Skin of body (tissue), 1 donor: ENCODE measurements at regions not wholly inside any gene's neighbourhood (a gene's known extent, or its start where the extent isn't known, plus 50 kb on each side); places are given as distances from the start of the nearest gene placed in this dataset.

Experiments
- DNase-seq: peaks from one replicate; lab custom pipeline; 2025; lab: John Stamatoyannopoulos, UW

GRCh38 chr2:136215908-136216472, 98.0 kb upstream of the CXCR4 start:
- no peak for DNase-seq

GRCh38 chr2:136215449-136215848, 97.5 kb upstream of the CXCR4 start:
- no peak for DNase-seq

GRCh38 chr2:136214307-136215200, 96.6 kb upstream of the CXCR4 start:
- no peak for DNase-seq

GRCh38 chr2:136213836-136214235, 95.9 kb upstream of the CXCR4 start:
- no peak for DNase-seq

- no peak for DNase-seq
These were observed 94.8 kb upstream of the CXCR4 start for GRCh38 chr2:136212426-136213378.

GRCh38 chr2:136211701-136212100, 93.8 kb upstream of the CXCR4 start:
- DNase-seq: no peak

- DNase-seq: no peak
These were observed 92.9 kb upstream of the CXCR4 start for GRCh38 chr2:136210822-136211221.

- DNase-seq: no peak
These were observed 92.5 kb upstream of the CXCR4 start for GRCh38 chr2:136210455-136210805.

GRCh38 chr2:136209561-136210454, 91.9 kb upstream of the CXCR4 start:
- no peak for DNase-seq

GRCh38 chr2:136208682-136209420, 90.9 kb upstream of the CXCR4 start:
- DNase-seq: no peak

- DNase-seq: no peak
These were observed 89.7 kb upstream of the CXCR4 start for GRCh38 chr2:136207665-136208064.

- no peak for DNase-seq
These were observed 89.2 kb upstream of the CXCR4 start for GRCh38 chr2:136207030-136207623.

- no peak for DNase-seq
These were observed 88.7 kb upstream of the CXCR4 start for GRCh38 chr2:136206613-136207012.

GRCh38 chr2:136205615-136206014, 87.7 kb upstream of the CXCR4 start:
- DNase-seq: no peak

- no peak for DNase-seq
These were observed 87.0 kb upstream of the CXCR4 start for GRCh38 chr2:136204971-136205370.

- DNase-seq: peak; percentile 44
These were observed 77.3 kb upstream of the CXCR4 start for GRCh38 chr2:136195226-136195625.

GRCh38 chr2:136191041-136191440, 73.1 kb upstream of the CXCR4 start:
- DNase-seq: no peak

GRCh38 chr2:136189221-136189782, 71.4 kb upstream of the CXCR4 start:
- DNase-seq: no peak

GRCh38 chr2:136188086-136188485, 70.1 kb upstream of the CXCR4 start:
- no peak for DNase-seq
